Stomach (tissue), 4 donors: ENCODE measurements at regions not wholly inside any gene's neighbourhood (a gene's known extent, or its start where the extent isn't known, plus 50 kb on each side); places are given as distances from the start of the nearest gene placed in this dataset.

ENCODE experiments used
- EP300 ChIP-seq: sonication (generic); formaldehyde crosslinking; IDR thresholded peaks from one replicate; pipeline ENCODE4 v1.6.1; 2017; ENCODE audit warnings: antibody characterized with exemption
- POLR2A ChIP-seq, 4 donors: fragments of 450-650 bp; IDR thresholded peaks; one replicate each; pipeline ENCODE4 v1.6.1; 2016; ENCODE audit warnings: antibody characterized with exemption in 4 of 4, control low read depth in 2 of 4, mild to moderate bottlenecking in 1 of 4, moderate library complexity in 1 of 4
- POLR2AphosphoS5 ChIP-seq, 3 donors: sonication (generic); formaldehyde crosslinking; IDR thresholded peaks; one replicate each; pipeline ENCODE4 v1.6.1; 2016; ENCODE audit warnings: antibody characterized with exemption in 3 of 3
- TF ChIP-seq, protein P1 (sequence below), 7 experiments: fragments of 450-650 bp in 4 of 7; fragments of 200-600 bp in 3 of 7; sonication (generic) in 3 of 7; IDR thresholded peaks; one replicate each; pipeline ENCODE4 v1.5.1; 2016 to 2019; ENCODE audit warnings: antibody characterized with exemption in 7 of 7, control low read depth in 2 of 7, mild to moderate bottlenecking in 1 of 7

DNA sequence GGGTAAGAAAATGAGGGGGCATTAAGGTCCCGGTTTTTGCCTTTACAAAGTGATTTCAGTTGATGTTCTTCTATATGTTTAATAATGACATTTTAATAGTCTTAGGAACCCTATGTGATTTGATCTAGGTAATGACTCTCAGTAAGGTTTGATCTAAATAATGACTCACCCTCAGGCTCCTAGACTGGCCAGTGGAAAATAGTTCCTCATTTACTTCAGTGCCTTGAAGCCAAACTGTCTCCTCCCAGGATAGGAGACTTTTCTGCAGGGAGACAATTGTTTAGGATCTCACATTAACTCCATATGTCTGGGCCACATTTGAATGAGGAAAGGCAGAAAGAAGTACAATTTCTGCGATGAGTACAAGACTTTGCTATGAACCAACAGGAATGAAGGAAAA lies 1331.9 kb downstream of the XPNPEP1 start:
- TF ChIP-seq, protein P1, sequence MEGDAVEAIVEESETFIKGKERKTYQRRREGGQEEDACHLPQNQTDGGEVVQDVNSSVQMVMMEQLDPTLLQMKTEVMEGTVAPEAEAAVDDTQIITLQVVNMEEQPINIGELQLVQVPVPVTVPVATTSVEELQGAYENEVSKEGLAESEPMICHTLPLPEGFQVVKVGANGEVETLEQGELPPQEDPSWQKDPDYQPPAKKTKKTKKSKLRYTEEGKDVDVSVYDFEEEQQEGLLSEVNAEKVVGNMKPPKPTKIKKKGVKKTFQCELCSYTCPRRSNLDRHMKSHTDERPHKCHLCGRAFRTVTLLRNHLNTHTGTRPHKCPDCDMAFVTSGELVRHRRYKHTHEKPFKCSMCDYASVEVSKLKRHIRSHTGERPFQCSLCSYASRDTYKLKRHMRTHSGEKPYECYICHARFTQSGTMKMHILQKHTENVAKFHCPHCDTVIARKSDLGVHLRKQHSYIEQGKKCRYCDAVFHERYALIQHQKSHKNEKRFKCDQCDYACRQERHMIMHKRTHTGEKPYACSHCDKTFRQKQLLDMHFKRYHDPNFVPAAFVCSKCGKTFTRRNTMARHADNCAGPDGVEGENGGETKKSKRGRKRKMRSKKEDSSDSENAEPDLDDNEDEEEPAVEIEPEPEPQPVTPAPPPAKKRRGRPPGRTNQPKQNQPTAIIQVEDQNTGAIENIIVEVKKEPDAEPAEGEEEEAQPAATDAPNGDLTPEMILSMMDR (IDR thresholded peaks at IDR 0.05): no peak
- TF ChIP-seq POLR2AphosphoS5 (IDR thresholded peaks at IDR 0.05) (no peak), POLR2A (IDR thresholded peaks at IDR 0.05) (no peak), EP300 (no peak)
